ENCODE measurements at regions not wholly inside any gene's neighbourhood (a gene's known extent, or its start where the extent isn't known, plus 50 kb on each side); places are given as distances from the start of the nearest gene placed in this dataset.
"Not testable (repeated sequence)": the region's sequence is repeated elsewhere in the genome, so short reads cannot be mapped to it uniquely, and the experiment has no call there.

DNA sequence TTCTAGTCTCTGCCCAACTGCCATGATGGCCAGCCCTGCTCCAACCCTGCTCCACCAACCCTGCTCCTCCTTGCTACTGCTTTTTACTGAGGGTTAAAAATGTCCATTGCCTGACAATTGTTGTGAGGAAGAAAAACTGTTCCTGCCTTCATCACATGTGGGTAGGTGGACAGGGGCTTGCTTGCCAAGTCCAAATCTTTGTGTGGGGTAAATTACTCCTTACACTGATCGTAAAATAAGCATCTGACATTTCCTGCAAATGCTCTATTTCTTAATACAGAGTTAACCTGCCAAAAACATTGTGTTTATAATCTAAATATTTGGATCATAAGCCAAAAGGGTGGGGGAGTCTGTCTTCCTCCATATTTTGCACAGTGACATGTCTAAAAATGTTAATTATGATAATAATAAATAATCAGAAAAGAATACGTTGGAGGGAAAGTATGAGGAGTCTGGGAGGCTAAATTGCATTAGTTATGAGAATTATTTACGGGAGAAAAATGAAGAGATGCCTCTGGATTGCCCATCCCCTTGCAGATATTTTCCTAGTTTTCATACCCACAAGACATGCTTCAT, 242.5 kb upstream of the TBL1XR1 start:
- DNase-seq, result no peak

DNA sequence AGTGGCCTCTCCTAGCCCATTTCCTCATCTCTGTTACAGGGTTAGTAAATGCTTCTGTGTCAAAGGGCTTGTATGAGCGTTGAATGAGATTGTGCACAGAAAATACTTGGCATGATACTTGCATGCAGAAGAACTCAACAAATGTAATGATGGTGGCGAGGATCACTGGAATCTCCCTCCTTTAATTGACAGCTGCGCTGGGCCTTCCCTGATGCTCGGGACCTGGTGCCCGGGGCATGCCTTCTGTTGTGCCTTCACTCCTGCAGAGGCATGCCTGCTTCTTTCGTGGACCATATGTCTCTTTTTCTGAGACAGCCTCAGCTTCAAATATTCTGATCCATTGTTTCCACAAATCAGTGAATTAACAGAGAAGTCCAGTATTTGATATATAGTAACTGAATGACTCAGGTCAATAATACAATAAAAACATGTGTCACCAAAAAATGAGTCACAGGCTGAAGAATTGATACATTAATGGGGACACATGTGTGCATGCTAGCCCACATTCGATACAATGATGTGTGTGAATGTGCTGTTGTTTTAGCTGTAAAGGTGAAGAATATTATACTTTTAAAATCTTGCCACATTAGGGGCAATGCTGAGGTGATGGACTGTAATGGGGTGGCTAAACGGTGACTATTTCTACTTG, 243.3 kb upstream of the TBL1XR1 start:
- no peak for DNase-seq

DNA sequence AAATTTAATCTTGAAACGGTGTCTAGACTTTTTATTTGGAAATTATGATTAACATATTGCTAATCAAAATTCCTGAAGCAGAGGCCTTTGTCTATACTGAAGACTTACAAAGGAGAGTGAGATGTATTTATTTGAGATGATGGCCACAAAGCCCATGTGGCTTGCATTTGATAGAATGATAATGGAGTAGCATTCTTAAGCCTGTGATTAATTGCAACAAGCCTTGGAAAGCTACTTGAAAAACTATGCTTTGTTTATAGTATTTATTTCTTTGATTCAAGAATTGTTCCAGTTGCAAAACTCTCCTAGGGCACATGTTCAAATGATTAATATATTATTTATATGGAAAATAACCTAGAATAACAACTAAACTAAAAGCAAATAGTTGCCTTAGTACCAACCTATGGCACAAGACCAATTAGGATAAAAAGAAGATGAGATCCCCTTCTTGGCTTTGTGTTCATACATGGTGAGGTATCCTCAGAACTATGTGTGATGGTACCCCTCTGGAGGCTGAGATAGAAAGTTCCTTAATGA, 244.1 kb upstream of the TBL1XR1 start:
- no peak for DNase-seq

DNA sequence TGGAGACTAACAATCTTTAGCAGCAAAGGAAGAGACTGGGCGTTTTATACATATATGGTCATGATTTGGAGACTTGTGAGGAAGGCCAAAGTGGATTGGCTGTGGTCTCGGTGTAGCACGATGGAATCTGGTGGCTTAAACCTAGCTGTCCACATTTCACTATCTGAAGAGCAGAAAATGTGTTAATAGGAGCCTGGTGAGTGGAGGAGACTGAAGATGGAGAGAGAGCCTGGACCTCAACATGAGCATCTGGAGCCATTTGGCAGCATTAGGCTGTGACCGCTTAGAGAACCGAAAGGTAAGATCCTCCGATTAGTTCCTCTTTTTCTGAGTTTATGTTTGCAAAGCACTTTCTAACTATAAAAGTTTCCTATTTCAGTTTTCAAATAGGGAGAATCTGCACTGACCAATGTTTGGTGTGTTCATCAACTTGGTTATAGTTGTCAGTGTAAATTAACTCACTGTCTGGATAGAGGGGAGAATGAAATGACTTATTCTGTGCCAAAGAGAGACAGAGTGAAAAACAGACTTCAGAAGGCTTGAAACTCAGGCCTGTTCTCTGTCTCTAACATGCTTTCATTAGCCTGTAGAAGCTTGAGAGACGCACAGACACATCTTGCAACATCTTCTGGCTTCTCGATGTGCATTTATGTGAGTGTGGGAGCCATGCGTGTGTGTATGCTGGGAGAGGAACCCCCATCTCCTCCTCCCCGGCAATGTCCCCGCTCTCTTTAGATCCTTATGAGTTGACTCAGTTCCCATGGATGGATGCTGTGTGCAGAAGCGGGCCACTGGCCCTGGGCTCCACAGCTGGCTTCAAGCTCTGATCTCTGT, 244.7 kb upstream of the TBL1XR1 start:
- DNase-seq, result no peak

DNA sequence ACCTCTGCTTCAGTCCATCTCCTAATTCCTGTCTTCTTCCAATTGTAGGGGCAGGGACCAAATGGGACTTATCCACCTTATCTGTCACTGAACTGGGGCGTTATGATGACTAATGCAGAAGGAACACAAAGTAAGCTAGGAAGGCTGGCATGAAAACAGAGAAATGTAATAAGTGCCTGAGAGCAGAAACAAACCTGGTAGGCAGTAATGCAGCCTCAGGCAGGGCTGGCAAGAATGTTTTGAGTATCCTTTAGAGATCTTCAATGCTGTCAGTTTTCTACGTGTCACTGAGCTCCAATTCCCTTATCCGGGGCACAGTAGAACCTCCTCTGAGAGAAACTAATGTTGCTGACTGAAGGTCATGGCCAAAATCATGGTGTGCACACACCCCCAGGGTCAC, 246.2 kb upstream of the TBL1XR1 start:
- DNase-seq, result no peak

DNA sequence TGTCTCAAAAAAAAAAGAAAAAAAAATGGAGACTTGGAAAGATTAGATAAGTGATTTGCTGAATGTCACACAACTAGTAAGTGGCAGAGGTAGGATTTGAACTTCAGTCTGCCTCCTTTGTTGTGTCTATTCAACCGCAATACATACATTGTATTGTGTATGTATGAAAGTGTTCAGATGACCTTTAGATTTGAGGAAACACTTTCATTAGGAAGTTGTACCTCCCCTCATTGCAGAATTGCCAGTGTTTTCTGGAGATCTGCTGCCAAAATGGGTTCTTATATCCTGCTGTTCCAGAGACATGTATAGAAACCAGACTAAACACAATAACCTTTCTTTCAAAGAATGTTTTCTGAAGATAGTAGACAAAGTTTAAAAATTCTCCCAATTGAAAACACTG, 247.4 kb upstream of the TBL1XR1 start:
- no peak for DNase-seq

DNA sequence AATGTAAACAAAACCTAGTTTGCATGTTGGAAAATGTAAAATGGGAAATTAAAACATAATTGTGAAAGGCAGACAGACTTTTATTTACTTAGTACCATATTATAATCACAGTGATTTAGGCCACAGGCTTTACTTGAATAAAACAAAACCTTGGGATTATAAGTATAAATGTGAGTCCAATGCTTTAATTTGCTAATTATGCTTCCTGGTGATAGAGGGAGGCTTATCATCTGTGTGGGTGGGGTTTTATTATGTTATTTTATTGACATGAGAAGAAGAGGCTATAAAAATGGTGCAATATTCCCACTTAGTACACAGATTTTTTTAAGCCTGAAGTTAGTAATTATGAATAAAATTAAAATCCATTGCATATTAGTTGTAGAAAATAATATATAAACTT, 248.3 kb upstream of the TBL1XR1 start:
- no peak for DNase-seq

DNA sequence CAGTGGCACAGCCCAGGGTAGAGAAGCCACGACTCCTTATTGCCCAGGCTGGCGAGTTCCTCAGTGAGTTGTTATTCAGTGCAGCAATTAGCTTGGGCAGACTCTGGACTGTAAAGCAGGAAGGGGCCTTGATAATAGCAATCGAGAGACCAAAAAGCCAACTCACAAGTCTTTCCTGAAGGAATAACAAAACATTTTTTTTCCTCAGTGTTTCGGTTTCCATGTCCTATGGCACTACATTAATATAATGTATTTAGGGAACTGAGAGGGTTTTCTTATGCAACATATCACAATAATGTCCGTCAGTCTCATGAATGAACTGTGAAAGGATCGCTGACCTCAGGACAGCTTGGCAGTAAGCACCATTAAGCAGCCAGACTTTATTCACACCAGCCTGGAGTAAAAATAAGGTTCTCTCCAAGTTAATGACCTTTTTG, 248.9 kb upstream of the TBL1XR1 start:
- no peak for DNase-seq

DNA sequence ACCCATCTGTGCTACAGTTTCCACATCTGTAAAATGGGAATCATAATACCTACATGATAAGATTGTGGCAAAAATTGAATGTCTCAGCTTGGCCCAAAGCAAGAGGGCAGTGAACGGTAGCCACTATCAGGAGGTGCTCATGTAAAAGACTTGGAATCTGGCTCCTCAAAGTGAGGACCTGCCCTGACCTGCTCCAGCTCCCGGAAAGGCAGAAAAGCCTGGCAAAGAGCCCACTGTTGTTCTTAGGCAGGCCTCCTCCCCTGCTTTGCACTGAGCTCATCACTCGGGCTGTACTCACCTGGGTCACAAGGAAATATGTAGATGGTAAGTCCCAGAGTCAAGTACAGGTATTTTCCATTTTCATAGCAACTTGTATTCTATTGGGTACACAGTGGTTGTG, 250.7 kb upstream of the TBL1XR1 start:
- no peak for DNase-seq

DNA sequence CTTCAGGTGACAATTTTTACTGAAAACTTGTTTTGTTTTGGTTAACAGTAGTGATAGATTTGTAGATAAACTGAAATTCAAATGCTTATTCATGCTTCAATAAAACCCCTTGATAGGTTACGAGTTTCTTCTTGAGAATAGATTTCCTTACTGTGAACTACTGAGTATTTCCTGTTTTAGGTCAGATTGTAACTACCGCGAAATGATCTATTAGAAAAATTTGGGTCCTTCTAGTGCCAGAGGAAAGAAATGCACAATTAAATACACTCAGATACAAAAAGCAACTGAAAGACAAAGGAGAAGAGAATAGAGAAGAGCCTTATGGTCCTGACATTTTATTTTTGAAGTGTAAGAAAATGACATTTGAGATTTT, 251.7 kb upstream of the TBL1XR1 start:
- DNase-seq, result no peak

DNA sequence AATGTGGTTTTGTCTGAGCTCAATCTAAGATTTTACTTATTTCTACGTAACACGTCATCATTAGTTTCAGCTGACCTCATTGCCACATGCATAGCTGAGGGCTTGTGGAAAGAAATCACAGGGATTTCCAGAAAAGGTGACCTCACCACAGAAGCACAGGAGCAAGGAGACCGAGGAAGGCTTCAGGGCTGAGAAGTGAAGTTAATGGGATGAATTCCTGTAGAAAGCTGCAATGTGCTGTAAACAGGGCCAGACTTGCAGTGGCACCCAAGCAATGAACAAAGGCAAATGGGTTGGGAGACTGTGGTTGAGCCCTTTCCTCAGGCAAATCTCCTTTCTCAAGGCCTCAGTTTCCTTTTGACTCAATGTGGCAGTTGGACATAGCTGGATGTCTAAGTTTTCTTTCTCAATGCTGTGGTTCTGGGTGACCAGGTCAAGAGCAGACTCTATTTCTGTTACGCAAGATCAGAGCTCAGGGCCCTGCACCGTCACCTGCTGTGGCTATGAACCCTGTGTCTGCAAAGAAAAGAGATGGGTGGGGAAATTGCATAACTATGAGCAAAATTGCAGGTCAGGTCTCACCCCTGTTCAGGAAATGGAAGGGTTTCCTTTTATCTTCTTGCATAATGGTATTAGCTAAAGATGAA, 252.2 kb upstream of the TBL1XR1 start:
- DNase-seq, result peak; percentile 23

DNA sequence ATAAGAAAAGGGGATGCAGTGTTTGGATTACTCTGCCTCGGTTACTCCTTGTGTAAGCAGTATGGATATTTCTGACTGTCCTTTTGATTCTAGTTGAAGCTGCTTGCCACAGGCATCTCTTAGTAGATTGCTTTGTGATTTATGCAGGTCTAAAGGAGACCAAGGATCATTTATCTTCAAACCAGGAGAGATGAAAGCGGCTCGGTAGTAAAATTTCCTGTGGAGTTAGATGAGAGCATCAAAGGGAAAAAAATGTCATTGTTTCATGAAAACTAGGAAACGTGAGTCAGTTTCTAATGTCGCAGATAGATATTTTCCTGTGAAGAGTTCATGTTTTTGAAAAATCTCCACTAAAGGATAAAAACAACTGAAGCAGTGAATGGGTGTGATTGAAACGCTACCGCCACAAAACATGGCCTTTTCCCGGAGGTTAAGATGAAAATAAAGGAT, 254.0 kb upstream of the TBL1XR1 start:
- DNase-seq, result no peak

DNA sequence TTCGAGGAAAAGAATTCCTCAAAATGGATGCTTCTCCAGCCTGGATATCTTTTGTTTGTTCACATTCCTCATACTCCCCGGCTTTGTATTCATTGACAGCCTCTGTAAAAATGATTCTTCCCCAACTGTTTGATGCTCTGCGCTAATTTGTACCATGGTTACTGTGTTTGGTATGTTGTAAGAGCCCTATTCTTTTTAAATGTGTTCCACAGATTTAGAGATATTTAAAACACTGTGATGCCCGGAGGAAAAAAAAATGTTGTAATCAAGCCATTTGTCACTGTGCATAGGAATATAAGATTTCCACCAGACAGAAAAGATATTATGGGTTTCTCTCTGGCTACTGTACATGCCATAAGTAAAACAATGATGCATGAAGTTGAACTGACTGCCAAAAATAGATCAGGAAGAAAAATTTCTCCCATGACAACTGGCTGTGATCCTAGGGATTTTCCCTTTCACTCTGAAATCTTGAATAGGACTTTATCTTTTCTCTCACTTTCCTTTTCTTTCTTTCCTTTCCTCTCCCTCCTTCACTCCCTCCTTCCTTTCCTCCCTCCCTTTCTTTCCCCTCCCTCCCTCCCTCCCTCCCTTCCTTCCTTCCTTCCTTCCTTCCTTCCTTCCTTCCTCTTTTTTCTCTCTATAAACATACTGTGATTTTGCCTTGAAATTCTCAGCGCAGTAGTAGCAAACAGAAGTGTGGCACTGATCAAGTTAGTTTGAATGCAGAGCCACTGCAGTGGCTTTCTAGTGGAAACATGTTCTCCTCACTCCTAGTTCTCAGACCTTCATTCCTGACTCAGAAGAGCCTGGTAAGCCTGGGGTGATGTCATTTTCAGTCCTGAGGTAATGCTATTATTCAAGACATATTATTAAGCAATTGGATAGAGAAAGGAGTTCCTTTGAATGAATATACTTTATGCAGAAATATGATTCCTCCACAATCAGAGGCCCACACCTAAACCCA, 254.9 kb upstream of the TBL1XR1 start:
- DNase-seq, result no peak

DNA sequence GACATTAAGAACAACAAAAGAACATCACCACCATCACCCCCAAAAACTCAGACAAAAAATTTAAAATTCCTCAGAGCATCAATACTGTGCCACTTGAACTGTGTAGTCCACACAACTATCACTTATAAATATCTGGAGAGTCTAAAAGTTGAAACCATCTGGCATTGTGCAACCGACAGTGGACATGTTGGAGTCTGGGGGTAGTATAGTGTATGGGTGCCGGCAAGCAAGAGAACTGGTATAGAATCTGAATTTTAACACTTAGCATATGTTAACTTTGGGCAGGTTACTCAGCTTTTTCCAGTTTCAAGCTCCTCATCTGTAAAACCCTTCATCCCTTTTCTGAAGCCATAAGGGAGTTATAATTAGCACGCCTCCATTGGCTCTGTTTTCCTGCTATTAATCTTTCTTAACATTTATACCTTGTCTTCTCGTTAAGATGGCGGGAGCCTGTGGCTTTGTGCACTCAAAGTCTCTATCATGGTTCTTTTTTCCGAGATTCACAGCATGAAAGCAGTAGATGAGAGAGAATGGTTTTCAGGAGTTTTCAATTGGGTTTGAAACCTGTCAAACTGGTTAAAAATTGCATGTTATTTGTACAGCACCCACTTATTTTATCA, 255.7 kb upstream of the TBL1XR1 start:
- no peak for DNase-seq

DNA sequence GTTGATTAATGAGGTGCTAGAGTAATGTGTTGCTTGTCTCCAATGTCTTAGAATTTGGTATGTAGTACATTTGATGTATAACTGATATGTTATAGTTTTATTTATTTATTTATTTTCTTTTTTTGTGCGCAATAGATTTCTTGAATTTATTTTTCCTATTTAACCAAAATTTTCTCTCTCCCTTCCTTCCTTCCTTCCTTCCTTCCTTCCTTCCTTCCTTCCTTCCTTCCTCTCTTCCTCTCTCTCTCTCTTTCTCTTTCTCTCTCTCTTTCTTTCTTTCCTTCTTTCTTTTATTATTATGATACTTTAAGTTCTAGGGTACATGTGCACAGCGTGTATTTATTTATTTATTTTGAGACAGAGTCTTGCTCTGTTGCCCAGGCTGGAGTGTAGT, 256.2 kb upstream of the TBL1XR1 start:
- DNase-seq, result no peak

DNA sequence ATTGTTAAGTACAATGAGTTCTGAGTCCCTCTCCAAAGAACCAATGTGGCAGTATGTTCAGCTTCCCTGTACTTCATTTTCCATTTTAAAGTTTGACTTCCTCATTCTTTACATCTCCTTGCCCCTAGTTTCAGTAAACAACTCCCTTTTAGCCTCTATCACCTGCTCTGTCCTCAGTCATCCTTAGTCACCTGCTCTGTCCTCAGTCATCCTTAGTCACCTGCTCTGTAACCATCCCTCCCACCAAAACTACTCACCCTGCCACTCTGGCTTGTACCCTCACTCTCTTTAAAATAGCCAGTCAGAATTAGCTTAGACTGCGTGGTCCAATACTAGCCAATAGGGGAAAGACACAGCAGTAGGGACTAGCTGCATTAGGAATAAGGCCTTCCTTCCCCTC, 259.9 kb upstream of the TBL1XR1 start:
- DNase-seq, result not testable (repeated sequence)

DNA sequence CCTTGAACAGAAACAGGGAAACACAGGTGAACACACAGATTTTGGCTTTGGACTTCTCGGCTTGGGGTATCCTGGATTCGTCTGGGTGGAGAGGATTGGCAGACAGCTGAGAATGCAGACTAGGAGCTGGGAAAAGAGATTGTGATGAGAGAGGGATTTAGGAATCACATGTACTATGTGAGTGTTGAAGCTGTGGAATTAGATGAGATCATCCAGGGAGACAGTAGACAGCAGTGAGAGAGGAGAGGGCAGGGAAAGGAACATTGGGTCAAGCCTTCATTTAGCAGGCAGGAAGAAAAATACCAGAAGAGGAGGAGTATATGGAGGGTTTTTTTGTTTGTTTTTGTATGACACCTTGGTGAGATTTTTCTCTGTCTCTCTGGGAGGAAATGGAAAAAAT, 262.1 kb upstream of the TBL1XR1 start:
- DNase-seq, result no peak

DNA sequence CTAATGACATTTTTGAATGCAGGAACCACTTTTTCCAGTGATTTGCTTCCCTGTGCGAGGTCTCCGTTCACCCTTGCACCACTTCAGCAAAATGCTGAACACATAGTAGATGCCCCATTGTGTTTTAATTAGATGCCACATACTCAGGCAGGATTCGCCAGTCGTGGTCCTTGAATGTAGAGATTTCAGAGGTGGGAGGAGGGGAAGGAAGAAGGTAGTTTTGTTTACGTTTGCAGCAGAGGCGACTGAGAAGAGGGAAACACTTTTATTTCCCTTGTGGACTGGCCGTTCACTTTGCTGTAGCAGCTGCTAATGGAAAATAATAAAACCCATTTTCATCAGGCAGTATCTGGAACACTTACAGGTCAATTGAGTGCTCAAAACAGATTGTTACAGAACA, 262.8 kb upstream of the TBL1XR1 start:
- DNase-seq, result no peak

DNA sequence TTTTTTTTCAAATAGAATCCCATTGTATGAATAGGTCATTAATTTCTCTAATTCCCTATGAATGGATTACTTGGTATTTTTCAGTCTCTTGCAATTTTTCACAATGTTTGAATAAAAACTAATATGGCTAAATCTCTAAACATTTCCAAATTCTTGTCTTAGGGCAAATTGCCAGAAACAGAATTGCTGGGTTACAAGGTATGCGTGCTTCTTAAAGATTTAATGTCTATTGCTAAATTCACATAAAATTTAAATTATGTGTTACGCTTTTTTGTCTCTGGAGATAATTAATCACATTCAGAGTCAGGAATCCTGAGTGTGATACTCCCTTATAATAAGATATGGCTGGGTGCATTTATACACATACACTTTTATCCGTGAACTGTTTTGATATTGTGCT, 264.5 kb upstream of the TBL1XR1 start:
- no peak for DNase-seq

DNA sequence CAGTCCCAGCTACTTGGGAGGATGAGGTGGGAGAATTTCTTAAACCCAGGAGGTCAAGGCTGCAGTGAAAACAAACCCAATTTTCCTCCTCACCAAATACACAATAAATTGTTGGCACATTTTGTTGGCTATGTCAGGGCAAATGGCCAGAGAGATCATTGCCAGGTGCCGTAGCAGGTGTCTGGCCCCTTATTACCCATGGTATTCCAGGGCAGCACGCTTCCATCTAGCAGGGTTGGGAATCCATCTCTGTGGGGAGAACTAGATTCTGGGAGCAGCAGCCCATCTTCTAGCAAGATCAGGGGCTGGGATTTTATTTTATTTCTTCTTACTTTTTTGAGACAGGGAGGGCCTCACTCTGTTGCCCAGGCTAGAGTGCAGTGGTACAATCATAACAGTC, 266.1 kb upstream of the TBL1XR1 start:
- not testable (repeated sequence) for DNase-seq

DNA sequence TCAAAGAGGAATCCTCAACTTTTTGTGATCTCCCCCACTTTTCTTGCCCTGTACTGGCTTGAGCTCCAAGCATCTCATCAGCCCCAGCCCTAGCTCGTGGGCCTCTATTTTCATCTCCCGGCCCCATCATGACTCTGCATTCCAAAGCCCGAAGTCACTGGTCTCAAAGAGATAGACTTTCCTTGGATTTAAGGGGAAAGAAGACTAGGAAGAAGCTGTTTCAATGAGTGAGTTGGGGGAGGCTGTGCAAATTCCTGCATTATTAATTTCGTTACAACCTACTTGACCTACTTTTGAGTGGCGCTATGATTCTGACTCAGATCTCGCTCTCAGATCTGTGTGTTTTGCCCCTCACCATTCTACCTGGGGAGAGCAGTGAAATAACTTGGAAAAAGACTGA, 266.6 kb upstream of the TBL1XR1 start:
- DNase-seq, result no peak
